Uterus (tissue), 2 donors: ENCODE measurements at regions not wholly inside any gene's neighbourhood (a gene's known extent, or its start where the extent isn't known, plus 50 kb on each side); places are given as distances from the start of the nearest gene placed in this dataset.

Experiments used
- CTCF ChIP-seq, 4 experiments: fragments of 200-600 bp in 2 of 4; fragments of 450-650 bp in 2 of 4; sonication (generic) in 2 of 4; IDR thresholded peaks; one replicate each; pipeline ENCODE4 v1.5.1; 2016 to 2019; ENCODE audit warnings: antibody characterized with exemption in 4 of 4, mild to moderate bottlenecking in 2 of 4, moderate library complexity in 1 of 4
- POLR2A ChIP-seq, 2 donors: fragments of 450-650 bp; IDR thresholded peaks; one replicate each; pipeline ENCODE4 v1.6.1; 2016; ENCODE audit warnings: antibody characterized with exemption in 2 of 2, mild to moderate bottlenecking in 1 of 2, moderate library complexity in 1 of 2

GRCh38 chr5:37889612-37890317 is 49.9 kb upstream of the GDNF start:
- TF ChIP-seq CTCF (IDR thresholded peaks at IDR 0.05) (no peak), POLR2A (IDR thresholded peaks at IDR 0.05) (no peak)
